ENCODE measurements at regions not wholly inside any gene's neighbourhood (a gene's known extent, or its start where the extent isn't known, plus 50 kb on each side); places are given as distances from the start of the nearest gene placed in this dataset.

DNA sequence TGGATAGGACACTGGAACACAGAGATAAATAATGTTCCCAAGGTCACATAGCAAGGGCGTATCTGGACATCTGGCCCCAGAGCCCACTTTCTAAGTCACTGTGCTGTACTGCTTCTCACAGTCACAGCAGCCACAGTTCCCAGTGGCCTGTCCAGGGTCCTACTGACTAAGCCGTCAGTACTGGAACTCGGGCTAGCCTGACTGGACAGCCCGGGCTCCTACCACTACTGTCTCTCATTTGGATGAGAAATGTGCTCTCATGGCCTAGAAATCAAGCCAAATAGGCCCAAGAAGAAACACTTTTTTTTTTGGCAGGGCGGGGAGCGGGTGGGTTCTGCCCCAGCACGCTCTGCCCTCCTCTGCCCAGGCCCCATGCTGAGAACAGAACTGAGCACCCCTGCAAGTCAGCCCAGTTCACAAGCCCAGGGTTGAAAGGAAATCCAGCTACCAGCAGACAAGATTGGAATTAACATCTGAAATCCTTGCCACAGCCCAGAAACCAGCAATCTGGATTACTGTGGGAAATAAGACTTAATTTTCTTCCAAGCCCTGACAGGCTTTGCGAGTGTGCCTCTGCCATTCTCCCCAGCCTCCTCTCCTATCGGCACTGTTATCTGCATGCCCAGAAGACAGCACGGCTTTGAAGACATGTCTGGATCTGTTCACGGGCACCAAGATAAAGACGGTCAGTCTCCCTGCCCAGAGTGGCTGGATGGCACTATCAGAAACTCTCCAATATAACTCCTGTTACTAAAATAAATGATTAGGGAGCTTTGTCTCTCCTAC is 182.9 kb upstream of the NCAM1 start:
- TF ChIP-seq SP1 (IDR thresholded peaks at IDR 0.05) (no peak), BHLHE40 (IDR thresholded peaks at IDR 0.05; ENCODE audit: borderline replicate concordance) (no peak), FOXM1 (IDR thresholded peaks at IDR 0.05; ENCODE audit: borderline replicate concordance) (no peak), SUZ12 (IDR thresholded peaks at IDR 0.05) (no peak), ELF4 (IDR thresholded peaks at IDR 0.05) (no peak), ARNT (IDR thresholded peaks at IDR 0.05) (no peak), HDGF (IDR thresholded peaks at IDR 0.05; ENCODE audit: borderline replicate concordance) (no peak), CTBP1 (IDR thresholded peaks at IDR 0.05; ENCODE audit: borderline replicate concordance) (no peak)
- TF ChIP-seq, protein P1, sequence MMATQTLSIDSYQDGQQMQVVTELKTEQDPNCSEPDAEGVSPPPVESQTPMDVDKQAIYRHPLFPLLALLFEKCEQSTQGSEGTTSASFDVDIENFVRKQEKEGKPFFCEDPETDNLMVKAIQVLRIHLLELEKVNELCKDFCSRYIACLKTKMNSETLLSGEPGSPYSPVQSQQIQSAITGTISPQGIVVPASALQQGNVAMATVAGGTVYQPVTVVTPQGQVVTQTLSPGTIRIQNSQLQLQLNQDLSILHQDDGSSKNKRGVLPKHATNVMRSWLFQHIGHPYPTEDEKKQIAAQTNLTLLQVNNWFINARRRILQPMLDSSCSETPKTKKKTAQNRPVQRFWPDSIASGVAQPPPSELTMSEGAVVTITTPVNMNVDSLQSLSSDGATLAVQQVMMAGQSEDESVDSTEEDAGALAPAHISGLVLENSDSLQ (IDR thresholded peaks at IDR 0.05), result no peak
